Adrenal gland (tissue), 9 donors: ENCODE measurements at regions not wholly inside any gene's neighbourhood (a gene's known extent, or its start where the extent isn't known, plus 50 kb on each side); places are given as distances from the start of the nearest gene placed in this dataset.

Source experiments
- DNase-seq, 7 donors: peaks; one replicate each; pipeline ENCODE4 v3.0.0-alpha.2; 2019 to 2020
- H3K27ac ChIP-seq, 5 donors: fragments of 200-600 bp; sonication (generic) in 4 of 5; 1 replicate in 3 of 5; 2 replicates in 2 of 5; pipeline versions ENCODE4 v1.5.1 to v1.8.0; 2016 to 2020; ENCODE audit warnings: mild to moderate bottlenecking in 1 of 5
- H3K27me3 ChIP-seq: fragments of 200-600 bp; 2 replicates; pipeline ENCODE4 v1.8.0; 2021
- H3K36me3 ChIP-seq, 2 donors: fragments of 200-600 bp; replicated peaks in 1 of 2; 1 replicate in 1 of 2; 2 replicates in 1 of 2; pipeline versions ENCODE4 v1.5.1 to v1.8.0; 2018 to 2022
- H3K4me1 ChIP-seq, 2 donors: fragments of 200-600 bp; replicated peaks in 1 of 2; 1 replicate in 1 of 2; 2 replicates in 1 of 2; pipeline versions ENCODE4 v1.5.1 to v1.8.0; 2018 to 2021
- H3K4me3 ChIP-seq, 4 donors: fragments of 200-600 bp; sonication (generic) in 3 of 4; one replicate each; pipeline ENCODE4 v1.5.1; 2016 to 2018
- H3K9me3 ChIP-seq, 3 donors: fragments of 200-600 bp; sonication (generic) in 1 of 3; replicated peaks in 1 of 3; 1 replicate in 2 of 3; 2 replicates in 1 of 3; pipeline versions ENCODE4 v1.5.1 to v1.8.0; 2016 to 2021
- POLR2A ChIP-seq, 2 donors: fragments of 450-650 bp; IDR thresholded peaks; one replicate each; pipeline ENCODE4 v1.6.1; 2017; ENCODE audit warnings: antibody characterized with exemption in 2 of 2, mild to moderate bottlenecking in 2 of 2, moderate library complexity in 1 of 2
- WGBS, 4 donors: extraction: QIAGEN DNeasy Blood & Tissue Kit in 2 of 4; methylation state at CpG; one replicate each; pipeline versions ENCODE4 v1.1.5 to v1.1.7; 2013 to 2017; 5-methylcytosine and 5-hydroxymethylcytosine counted together
- intact Hi-C, 2 donors: fragments of 100-400 bp; cut with DNase I; formaldehyde crosslinking; loops; one replicate each; pipeline versions ENCODE4 v1.14.1 to v1.15.0; 2022 to 2023
- TF ChIP-seq, protein P1 (sequence below), 6 experiments: fragments of 450-650 bp in 4 of 6; fragments of 200-600 bp in 2 of 6; sonication (generic) in 1 of 6; IDR thresholded peaks; 1 replicate in 5 of 6; 2 replicates in 1 of 6; pipeline versions ENCODE4 v1.5.1 to v1.8.0; 2016 to 2021; ENCODE audit warnings: antibody characterized with exemption in 6 of 6, mild to moderate bottlenecking in 2 of 6, moderate library complexity in 1 of 6
- donor health status: healthy with polysubstance abuse.
- donor health status: Bipolar disorder and iron deficiency.
- donor health status: DM: yes; HTN: yes; CAD: no.
- donor health status: DM: no; HTN: no; CAD: no.
- donor health status: DM: no; HTN: no; CAD: no.

DNA sequence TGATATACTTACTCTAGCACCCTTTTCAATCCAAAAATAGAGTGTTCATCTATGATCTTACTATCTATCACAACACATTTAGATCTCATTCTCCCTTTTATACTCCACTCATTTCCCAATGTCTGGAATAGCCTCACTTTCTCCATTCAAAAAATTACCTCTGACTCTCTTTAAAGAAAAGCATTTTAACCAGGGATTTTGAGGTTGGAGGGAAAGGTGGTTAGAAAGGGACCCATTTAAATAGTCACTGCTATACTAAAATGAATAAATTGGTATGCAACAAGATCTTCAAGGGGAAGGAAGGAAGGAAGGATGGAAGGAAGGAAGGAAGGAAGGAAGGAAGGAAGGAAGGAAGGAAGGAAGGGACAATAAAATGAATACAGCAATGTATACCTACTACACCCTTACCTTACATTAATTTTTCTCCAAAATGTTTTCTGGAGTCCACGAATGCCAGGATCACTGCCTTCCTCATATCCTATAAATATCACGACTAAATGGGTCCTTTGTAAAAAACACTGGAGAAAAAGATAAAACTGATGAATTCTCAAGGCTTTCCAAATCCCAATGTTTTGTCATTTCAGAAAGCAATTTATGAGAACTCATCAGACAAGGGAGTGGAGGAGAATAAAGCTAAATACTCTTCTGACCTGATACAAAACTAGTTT lies 202.7 kb downstream of the ZEB2 start:
- Histone ChIP-seq H3K4me1 (peaks cover 7 to 8% of the 10 kb centered on the region in 2 donors), H3K4me3 (no peak overlapping the region), H3K27ac (no peak overlapping the region), H3K27me3 (no peaks in the 10 kb centered on the region), H3K9me3 (no peaks in the 10 kb centered on the region), H3K36me3 (no peaks in the 10 kb centered on the region)
- intact Hi-C loops, result no loop called here
- no peak for TF ChIP-seq POLR2A (IDR thresholded peaks at IDR 0.05)
- WGBS, 4 donors, result 60 to 70% (median 67%) methylated on average over 2 of the region's 2 CpGs
- DNase-seq, result no peak

DNA sequence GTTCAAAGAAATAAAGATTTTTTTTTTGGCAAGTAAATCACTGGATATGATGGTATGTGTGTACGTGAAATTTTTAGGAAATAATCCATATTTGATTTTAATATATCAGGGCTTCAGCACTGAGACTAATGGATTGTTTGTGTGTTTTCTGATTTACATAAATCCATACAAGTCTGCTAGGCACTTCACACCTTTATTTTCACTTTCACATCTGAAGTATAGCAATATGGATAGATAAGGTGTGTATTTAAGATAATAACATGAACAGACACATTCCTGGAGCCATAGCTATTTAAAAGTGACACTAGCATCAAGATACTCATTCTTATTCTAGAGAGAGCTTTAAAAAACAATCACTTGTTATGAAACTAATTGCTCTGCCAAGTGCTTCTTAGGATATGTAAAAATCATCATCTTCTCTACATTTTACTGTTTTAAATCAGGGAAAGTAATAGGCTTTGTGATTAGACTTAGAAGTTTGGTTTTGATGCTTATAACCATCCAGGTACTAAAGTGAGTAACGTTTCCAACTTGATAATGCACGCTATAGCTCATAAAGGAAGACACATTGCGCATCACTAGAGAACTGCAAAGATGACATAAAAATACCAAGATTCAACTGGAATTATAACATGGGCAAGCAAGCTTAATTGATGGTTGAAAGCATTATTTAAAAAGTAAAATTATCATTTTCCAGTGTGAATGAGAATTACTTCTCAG lies 208.9 kb downstream of the ZEB2 start:
- TF ChIP-seq POLR2A (IDR thresholded peaks at IDR 0.05), result no peak
- TF ChIP-seq, protein P1, sequence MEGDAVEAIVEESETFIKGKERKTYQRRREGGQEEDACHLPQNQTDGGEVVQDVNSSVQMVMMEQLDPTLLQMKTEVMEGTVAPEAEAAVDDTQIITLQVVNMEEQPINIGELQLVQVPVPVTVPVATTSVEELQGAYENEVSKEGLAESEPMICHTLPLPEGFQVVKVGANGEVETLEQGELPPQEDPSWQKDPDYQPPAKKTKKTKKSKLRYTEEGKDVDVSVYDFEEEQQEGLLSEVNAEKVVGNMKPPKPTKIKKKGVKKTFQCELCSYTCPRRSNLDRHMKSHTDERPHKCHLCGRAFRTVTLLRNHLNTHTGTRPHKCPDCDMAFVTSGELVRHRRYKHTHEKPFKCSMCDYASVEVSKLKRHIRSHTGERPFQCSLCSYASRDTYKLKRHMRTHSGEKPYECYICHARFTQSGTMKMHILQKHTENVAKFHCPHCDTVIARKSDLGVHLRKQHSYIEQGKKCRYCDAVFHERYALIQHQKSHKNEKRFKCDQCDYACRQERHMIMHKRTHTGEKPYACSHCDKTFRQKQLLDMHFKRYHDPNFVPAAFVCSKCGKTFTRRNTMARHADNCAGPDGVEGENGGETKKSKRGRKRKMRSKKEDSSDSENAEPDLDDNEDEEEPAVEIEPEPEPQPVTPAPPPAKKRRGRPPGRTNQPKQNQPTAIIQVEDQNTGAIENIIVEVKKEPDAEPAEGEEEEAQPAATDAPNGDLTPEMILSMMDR (IDR thresholded peaks at IDR 0.05), result no peak
- Histone ChIP-seq H3K27ac (no peak overlapping the region), H3K36me3 (no peaks in the 10 kb centered on the region), H3K27me3 (no peaks in the 10 kb centered on the region), H3K9me3 (no peaks in the 10 kb centered on the region), H3K4me1 (no peaks in the 10 kb centered on the region), H3K4me3 (no peak overlapping the region)
- WGBS, 4 donors, result 94 to 97% (median 96%) methylated on average over 4 of the region's 4 CpGs
- DNase-seq, result no peak
- intact Hi-C loops, result no loop called here

DNA sequence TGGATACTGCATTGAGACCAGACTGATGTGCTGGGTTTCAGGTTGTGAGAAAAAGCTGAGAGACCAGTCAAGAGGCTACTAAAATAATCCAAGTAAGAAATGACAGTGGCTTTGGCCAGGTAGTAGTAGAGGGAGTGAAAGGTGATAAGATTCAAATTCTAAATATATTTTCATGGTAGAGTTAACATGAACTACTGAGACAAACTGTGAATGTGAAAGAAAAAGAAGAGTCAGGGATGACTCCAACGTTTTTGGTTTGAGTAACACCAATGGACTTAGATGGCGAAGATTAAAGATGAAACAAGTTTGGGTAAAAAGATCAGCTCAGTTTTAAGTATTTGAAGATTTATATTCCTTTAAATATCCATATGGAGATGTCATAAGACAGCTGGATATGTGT lies 209.4 kb downstream of the ZEB2 start:
- no peak for TF ChIP-seq POLR2A (IDR thresholded peaks at IDR 0.05)
- TF ChIP-seq, protein P1 (IDR thresholded peaks at IDR 0.05), result no peak

DNA sequence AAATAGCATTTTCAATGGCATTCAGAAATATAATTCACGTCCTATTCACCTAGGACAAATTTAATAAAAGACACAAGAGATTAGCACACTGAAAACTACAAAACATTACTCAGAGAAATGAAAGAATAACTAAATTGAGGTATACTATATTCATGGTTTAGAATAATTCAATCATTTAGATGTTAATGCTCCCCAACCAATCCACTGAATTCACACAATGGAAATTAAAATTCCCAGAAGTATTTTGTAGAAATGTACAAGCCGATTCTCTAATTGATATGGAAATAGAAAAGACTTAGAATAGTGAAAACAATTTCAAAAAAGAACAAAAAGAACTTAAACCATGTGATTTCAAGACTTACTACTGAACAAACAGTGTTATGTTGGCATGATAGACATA lies 212.2 kb downstream of the ZEB2 start:
- DNase-seq, result no peak
- H3K27me3 ChIP-seq, result no peaks in the 10 kb centered on the region
- H3K4me1 ChIP-seq, result no peaks in the 10 kb centered on the region
- TF ChIP-seq POLR2A (IDR thresholded peaks at IDR 0.05), result no peak
- TF ChIP-seq, protein P1 (IDR thresholded peaks at IDR 0.05), result no peak
- intact Hi-C loops, result no loop called here
- H3K27ac ChIP-seq, result no peak overlapping the region
- H3K9me3 ChIP-seq, result no peaks in the 10 kb centered on the region
- no peaks in the 10 kb centered on the region for H3K36me3 ChIP-seq
- H3K4me3 ChIP-seq, result no peak overlapping the region
- WGBS, 4 donors, result 93 to 100% (median 96%) methylated on average over 2 of the region's 2 CpGs

More for the DNA sequence above, 209.4 kb downstream of the ZEB2 start:
- 79 to 89% (median 88%) methylated on average over 2 of the region's 2 CpGs for WGBS, 4 donors
- no peaks in the 10 kb centered on the region for H3K36me3 ChIP-seq
- no peak overlapping the region for H3K4me3 ChIP-seq
- H3K27ac ChIP-seq, result no peak overlapping the region
- intact Hi-C loops, result no loop called here
- no peak for DNase-seq
- H3K4me1 ChIP-seq, result no peaks in the 10 kb centered on the region
- no peaks in the 10 kb centered on the region for H3K9me3 ChIP-seq
- H3K27me3 ChIP-seq, result no peaks in the 10 kb centered on the region
